Mesenteric fat pad (tissue), 1 donor: ENCODE measurements at regions not wholly inside any gene's neighbourhood (a gene's known extent, or its start where the extent isn't known, plus 50 kb on each side); places are given as distances from the start of the nearest gene placed in this dataset.

ENCODE experiments used
- DNase-seq: peaks from one replicate; pipeline ENCODE4 v3.0.0-alpha.2; 2020; ENCODE audit warnings: low spot score
- donor health status: DM: yes; HTN: yes; CAD: no.

DNA sequence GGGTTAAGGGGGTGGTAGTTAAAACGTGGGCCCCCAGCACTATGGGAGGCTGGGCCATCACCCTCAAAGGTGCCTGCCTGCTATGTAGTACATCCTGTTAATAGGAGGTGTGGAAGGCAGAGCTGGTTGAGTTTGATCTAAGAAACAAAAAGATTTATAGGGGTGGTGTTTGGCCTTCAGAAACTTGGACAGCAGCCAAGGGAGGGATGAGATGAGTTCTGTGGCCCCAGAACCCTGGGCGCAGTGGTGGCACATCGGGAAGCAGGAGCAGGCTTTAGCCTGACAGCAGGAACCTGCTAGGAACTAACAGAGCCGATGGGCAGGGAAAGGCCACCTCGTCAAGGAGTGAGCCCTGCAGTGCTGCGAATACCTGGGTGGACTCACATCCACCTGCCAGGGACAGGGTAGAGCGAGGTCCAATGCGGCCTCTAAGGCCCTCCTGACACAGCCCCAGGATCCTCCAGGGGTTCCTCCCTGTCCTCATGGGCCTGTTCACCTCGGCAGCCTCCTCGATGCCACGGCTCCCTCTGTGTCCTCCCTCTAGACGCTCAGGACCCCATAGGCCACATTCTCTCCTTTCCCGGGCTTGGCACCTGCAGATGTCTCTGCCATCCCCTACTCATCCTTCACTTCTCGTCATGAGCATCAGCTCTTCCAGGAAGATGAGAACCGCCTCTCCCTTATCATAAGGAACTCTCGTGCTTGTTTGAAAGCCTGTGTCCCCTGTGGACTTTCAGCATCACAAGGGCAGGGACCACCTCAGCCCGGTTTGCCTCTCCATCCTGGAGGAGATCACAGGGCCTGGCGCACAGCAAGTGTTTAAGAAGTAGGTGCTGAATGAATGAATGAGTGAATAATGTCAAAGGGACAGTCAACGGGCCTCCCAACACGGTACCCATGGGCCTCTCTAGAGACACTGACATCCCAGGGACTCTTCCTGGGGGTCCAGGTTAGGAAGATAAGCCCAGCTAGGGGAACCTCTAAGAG lies 103.5 kb upstream of the TNRC6C start:
- DNase-seq: no peak

DNA sequence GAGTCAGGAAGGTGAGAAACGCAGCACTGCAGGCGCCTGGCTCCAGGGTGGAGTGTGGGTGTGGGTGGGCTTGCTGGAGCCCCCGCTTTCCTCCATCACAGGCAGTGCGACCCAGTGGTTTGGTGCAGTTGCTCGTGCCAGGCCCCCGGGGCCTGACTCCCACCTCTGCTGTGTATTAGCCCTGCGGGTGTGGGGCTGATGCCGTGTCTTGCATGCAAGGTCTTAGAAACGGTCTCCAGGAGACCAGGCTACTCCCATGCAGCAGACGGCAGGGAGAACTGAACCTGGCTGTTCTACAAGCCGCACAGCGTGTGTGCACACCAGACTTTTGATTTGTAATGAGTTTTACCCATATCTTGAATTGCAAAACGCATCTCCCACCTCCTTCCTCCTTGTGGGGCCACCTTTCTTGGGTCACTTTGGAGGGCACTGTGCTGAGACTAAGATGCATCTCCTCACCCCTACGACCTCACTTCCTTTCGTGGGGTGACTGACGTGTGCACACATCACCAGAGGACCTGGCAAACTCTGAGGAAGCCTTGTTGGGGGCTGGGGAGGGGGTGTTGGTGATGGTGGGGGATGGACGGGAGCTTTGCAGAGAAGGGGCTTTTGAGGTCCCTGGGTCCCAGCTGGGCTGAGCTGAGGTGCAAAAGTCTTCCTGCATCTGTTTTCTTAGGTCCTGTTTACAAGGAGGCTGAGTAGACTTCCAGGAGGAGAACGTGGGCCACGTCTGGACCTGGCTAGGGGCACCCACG lies 101.8 kb upstream of the TNRC6C start:
- no peak for DNase-seq

DNA sequence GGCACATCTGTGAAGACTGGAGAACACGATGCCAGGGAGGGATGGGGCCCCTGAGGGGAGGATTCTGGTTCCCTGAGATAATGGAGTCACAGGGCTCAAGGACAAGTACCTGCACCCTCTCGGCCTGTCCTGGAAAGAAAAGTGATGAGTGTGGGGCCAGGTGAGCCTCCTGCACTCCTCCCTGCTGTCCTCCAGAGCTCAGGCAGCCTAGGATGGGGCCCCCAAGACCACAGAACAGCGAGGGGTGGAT lies 101.3 kb upstream of the TNRC6C start:
- DNase-seq: no peak

DNA sequence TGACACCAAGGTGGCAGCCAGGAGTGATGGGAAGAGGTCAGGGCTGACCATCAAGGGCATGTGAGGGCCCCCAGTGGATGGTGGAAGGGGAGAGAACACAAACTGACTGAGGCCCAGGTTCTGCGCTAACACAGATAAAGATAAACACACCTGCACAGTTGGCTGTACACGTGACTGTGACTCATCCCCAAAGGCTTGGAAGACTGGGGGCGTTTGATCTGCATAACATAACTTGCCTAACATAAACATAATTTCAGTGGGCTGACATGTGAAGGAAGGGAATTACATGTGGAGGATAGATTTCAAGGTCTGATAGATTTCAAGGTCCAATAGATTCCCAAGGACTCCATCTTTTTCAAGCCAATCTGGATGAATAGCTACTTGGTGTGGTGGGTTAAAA lies 100.9 kb upstream of the TNRC6C start:
- DNase-seq: no peak

DNA sequence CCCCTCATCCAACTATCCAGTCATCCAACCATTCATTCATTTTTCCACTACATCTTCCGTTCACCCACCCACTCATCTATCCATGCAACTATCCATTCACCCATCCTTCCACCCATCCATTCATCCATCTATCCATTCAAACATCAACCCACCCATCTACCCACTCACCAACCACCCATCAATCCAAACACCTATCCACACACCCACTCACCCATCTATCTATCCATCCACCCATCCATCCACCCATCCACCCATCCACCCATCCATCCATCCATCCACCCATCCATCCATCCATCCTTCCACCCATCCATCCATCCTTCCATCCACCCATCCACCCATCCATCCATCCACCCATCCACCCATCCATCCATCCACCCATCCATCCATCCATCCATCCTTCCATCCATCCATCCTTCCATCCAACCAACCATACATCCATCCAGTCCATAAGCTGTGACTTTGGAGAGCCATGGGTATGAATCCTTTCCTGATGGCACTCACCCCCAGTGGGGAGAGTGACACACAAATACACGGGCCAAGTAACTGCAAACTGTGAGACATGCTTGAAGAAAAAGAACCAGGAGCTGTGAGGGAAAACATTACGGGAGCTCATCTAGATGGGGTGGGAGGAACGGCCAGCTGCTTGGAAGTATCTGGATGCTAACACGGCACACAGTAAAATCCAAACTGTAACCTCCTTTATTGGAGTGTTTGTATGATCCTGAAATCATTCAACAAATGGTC lies 100.0 kb upstream of the TNRC6C start:
- DNase-seq: no peak

DNA sequence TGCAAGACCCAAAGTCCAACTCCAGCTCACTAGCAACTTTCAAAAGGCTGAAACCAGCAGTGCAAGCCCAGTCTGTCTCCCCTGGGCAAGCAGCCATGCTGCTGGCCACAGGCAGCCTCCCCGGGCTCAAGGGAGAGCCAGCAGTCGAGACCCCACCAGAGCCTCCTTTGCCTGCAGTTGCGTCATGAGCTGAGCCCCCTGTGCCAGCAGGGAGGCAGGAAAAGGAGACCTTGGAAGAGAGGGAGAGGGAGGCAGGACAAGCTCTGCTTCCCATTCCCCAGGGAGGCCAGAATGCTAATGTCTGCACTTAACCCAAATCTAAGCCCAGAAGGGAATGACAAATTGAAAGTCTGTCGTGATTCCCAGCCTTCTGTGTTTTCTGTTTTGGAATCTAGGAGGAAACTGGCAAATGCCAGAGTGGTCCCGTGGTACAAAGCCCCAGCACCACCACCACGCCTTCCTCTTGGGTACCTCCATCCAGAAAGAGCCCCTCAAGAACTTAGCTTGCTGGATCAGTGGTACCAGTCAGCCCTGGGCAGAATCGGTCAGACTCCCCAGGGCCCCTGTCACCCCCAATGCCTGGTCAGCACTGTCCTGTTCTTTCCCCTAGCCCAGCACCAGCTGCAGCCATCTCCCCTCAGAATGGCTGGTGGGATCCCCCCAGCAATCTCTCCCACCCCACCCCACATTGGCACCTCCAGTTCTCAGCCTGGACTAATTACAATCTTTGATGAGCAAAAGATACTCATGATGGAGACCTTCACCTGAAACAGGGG lies 99.3 kb upstream of the TNRC6C start:
- no peak for DNase-seq

DNA sequence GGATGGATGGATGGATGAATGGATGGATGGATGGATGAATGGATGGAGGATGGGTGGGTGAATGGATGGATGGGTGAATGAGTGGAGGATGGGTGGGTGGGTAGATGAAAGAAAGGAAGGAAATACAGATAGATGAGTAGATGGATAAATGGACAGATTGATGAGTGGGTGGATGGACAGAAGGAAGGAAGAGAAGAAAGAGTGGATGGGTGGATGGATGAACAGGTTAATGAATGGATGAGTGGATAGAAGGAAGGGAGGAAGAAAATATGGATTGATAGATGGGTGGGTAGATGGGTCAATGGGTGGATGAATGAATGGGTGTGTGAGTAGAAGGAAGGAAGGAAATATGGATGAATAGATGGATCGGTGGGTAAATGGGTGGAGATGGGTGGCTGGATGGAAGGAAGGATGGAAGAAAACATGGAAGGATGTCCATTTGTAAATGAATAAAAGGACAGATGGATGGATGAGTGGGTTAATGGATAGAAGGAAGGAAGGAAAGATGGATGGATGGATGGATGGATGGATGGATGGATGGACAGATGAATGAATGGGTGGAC lies 97.3 kb upstream of the TNRC6C start:
- DNase-seq: no peak

DNA sequence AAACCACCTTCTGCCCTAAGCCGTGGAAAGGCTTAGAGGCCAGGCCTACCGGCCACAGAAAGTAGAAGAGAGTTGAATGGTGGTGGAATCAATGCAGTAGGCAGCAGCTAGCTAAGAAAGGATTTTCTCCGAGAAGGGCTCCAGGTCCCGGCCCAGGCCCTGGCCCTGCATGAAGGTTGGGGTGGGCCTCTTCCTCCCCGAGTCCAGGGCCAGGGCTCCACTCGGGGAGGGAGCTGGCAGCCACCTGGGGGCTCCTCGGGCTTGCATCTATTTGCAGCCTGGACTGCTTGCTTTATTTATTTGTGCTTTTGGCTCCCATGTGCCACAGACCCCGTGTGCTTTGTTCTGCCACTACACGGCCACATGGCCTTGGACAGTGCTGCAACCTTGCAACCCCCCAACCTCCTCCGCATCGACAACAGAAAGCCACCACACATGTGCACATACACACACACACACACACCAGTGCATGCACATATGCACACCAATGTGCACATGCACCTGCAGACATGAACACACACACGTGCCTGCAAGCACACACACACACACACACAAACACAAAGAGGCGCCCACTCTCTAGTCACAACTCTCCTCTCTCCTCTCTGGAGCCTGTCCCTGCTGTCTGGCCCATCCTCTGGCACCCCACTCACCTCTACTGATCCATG lies 96.4 kb upstream of the TNRC6C start:
- no peak for DNase-seq

DNA sequence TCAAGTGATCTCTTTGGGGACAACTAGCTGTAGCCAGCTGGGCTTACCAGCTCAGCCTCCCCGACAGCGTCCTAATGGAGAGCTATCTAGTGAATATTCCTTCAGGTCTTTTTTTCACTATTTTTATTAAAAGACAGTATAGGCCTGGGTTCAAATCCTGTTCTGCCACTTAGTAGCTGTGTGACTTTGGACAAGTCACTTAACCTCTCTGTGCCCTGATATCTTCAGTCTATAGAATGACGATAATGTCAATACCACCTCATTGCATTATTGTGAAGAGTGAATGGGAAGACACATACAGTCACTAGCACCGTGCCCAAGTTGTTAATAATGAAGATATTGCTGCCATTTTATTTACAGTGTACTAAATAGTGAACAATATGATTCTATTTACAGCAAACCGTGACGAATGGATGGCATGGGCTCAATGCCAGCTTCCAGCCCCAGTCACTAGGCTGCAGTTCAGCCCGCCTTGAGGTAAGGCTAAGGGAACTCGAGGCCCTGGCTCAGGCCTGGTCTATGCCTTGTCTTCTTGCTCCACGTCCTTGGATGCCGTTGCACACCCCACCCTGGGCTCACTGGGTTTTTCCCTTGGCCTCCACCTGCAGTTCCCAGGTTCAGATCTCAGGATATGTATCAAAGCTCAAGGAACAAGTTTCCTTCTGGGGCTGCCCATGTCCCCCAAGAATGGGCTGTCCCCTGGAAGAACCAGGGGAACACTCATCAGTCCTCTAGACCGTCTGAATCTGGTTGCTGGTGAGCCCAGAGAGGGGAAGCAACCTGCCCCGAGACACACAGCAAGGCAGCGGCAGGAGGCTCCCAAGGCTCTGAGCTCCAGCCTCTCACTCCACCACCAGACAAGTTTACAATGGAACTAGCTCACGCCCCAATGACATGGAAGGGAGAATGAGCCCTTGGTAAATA lies 95.4 kb upstream of the TNRC6C start:
- no peak for DNase-seq

DNA sequence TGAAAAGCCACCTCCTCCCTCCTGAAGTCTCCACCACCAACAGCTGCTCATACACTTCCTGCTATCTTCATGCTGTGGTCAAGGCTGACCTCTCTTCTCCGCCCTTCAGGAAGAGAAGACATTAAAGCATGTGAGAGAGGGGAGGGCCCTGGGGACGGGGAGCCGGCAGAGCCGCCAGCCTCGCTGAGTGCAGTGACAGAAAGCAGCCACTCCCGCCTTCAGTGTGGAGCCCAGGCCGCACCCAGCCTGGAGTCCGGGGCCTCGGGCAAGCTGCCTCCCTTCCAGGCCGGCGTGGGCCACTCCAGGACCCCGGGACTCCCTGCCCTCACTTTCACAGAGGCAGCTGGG lies 94.7 kb upstream of the TNRC6C start:
- no peak for DNase-seq

DNA sequence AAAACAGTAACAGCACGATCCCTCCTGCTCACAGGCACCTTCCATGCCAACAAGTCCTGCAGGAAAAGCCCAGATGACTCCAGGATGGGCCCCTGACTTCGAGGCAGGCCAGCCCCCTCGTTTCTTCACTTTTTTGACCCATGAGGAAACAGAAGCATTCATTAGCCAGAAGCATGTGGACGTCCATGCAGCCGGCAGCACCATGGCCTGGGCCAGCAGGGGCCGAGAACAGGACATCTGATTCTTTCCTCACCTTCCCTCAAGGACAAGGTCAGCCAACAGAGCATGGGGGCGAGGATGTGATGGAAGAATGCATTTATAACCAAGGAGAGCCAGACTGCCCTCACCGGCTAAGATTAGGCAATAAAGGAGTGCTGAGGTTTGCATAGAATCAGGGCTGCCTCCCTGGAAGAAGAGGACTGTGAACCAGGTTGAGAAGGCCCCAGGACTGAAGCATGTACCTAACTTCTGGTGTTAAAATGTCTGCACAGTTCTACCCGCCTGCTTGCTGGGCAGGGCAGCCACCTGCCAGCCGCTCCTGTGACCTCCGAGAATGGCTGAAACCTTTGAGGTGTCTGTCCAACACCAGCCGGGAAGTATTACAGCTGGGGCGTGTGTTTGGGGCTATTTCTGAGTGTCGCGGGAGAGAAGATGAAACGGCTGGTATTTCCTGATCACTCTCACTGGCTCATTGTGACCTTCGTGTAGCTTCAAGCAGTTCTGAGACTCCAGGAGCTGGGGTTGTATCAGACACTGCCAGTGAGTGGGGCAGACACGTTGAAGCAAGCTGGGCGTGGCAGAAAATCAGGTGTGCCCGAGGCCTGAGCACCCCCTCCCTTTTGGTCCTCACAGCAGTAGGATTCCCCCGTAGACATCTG lies 94.0 kb upstream of the TNRC6C start:
- DNase-seq: no peak

DNA sequence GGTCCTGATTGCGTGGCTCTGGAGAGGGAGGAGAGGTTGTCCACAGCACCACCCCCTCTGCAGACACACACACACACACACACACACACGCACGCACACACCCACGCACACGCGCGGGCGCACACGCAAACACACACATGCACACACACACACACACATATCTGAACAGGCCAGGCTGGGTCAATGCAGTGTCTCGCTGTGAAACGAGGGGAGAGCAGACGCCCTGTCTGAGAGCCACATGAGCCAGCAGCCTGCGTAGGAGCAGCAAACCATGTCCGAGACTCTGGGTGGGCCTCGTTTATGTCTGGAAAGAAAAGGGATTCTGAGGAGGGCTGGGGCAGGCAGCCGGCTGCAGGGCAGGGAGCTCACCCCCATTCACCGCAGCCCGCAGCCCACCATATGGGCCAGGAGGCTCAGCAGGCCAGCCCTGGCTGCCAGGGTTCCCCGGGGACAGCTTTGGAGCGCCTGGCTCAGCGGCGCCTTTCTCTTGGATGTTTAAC lies 93.3 kb upstream of the TNRC6C start:
- DNase-seq: no peak

DNA sequence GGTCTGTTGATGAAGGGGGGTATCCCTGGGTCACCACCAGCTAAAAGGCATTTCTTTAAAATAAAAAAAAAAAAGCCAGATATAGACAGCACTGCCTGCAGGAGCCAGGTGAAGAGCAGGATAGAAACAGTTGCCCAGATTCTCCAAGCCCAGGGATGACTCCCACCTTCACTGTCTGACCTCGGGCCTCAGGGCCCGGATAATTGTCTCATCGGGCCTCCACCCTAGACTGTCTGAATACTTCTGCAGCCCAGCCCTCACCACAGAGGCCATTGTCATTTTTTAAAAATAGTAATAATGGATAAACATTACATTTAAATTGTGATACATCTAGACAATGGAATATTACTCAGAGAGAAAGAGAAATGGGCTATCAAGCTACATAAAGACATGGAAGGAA lies 92.8 kb upstream of the TNRC6C start:
- no peak for DNase-seq

DNA sequence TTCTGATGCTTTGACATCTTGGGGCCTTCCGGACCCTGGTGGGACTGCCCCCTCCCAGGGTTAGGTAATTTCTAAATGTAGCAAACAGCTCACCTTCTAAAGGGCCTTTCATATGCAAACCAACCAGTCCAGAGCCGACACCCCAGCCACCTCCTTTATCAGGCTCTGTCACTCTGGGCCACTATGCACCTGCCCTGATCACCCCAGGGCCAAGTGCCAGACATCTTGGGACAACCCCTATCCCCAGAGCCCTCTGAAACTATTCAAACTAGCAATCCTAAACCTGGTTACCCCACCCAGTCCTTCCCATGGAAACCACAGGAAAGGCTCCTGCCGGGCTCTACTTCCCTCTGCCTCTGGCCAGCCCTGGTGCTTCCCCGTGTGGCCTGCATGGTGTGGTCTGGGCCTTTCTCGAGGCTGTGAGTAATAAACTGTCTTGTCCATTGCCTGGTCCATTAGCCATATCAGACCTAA lies 91.2 kb upstream of the TNRC6C start:
- DNase-seq: no peak

DNA sequence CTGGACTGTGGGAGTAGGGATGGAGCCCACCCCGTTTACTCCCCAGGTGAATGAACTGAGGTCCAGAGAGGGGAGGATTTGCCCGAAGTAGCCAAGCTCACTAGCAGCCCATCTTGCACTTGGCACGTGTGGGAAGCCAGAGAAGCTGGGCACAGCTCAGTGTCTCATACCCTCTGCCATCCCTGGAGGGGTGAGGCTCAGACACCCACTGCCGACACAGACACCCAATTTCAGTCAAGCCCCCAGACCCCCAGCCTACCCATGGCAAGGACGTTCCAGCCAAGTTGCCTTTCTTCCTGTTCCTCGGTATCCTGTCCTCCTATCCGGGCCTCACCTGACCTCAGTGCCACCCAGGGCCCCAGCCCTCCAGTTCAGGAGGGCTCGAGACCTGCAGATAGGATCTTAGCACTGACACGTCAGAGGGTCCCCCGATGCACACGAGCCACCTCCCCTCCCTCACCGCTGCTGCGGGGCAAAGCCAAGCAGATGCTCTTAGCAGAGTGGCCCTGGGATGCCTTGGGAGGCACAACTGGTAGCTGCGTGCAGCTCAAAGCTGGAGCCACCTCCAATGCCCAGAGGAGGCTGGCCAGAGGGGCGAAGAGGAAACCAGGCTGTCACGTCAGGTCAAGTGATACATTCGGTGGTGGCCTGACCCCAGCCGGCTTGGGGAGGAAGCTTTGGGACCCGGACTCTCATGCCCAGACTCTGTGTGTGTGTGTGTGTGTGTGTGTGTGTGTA lies 90.4 kb upstream of the TNRC6C start:
- DNase-seq: no peak

DNA sequence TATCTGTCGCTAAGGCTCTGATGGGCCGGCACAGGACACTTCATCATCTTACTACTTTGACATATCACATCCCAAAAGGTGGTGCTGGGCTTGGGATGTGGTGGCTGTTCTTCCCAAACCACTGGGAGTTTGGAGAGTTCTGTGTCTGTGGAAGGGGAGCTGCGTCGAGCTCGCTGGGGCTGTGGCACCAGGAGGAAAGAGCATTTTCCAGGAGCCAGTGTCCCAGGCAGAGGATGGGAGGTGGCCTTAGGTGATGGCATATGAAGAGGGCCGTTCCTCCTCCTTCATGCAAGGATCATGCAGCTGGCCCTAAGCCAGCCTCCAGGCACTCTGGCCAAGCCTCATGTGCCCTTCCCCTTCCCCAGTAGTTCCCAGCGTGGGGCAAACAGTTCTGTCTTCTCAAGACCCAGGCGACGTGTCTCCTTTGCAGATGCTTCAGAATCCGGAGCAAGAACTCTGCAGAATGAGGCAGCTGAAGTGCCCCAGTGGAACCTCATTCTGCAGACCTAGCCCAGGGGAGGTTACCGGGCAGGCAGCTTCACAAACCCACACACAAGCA lies 89.4 kb upstream of the TNRC6C start:
- DNase-seq: no peak

DNA sequence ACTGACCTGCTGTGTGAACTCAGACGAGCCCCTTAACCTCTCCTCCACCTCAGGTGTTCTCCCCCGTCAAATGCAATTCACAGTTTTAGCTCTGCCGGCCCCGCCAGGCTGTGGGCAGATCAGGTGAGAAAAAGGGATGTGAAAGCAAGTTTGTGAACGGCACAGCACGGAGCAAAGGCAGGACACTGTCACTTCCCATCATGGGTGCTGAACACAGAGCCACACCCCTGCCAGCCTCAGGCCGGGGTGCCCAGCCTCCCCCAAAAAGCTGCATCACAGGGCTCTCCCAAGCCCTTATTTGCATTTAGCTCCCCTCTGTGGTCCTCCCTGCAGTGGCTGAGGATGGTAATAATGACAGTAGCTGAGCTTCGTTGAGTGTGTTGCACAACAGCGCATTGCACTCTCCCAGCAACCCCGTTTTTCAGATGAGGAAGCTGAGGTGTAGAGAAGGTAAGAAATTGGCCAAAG lies 88.8 kb upstream of the TNRC6C start:
- no peak for DNase-seq
